ENCODE measurements at regions not wholly inside any gene's neighbourhood (a gene's known extent, or its start where the extent isn't known, plus 50 kb on each side); places are given as distances from the start of the nearest gene placed in this dataset.

- TF ChIP-seq EZH2 (IDR thresholded peaks at IDR 0.05; ENCODE audit: insufficient read depth, poor library complexity, severe bottlenecking), result no peak
- no peak for TF ChIP-seq EZH2phosphoT487 (IDR thresholded peaks at IDR 0.05; ENCODE audit: insufficient read depth, low read depth)
These were observed 434.2 kb downstream of the GRB14 start for GRCh38 chr2:164187121-164187520.
